ENCODE measurements at regions not wholly inside any gene's neighbourhood (a gene's known extent, or its start where the extent isn't known, plus 50 kb on each side); places are given as distances from the start of the nearest gene placed in this dataset.
"Not testable (repeated sequence)": the region's sequence is repeated elsewhere in the genome, so short reads cannot be mapped to it uniquely, and the experiment has no call there.

DNA sequence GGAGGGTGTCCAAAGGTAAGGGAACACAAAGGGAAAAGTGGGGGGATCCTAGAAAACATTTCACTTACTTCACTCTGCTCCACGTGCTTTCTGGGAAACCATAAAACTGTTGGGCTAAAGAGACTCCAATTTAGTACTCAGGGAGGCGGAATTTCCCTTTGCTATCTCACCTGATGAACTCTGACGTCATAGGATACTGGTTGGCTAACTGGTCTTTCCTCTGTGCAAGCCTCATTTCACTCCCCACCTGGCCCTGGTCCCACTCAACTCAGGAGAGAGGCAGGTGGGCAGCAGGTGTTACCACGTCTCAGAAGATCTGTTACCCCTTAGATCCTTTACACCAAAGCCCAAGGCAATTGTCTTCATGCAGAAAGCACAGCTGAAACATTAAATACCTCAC, 51.8 kb upstream of the PMAIP1 start:
- no peak overlapping the region for H3K4me3 ChIP-seq (ENCODE audit: low read length)
- no peak for TF ChIP-seq ZNF274 (IDR thresholded peaks at IDR 0.05; ENCODE audit: low read depth, low read length)

DNA sequence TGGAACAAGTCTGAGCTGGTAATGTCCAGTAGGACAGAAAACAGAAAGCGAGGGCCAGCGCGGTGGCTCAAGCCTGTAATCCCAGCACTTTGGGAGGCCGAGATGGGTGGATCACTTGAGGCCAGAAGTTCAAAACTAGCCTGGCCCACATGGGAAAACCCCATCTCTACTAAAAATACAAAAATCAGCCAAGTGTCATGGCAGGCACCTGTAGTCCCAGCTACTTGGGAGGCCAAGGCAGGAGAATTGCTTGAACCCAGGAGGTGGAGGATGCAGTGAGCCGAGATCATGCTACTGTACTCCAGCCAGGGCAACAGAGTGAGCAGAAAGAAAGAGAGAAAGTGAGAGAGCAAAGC, 52.3 kb upstream of the PMAIP1 start:
- H3K4me3 ChIP-seq (ENCODE audit: low read length) = not testable (repeated sequence)

DNA sequence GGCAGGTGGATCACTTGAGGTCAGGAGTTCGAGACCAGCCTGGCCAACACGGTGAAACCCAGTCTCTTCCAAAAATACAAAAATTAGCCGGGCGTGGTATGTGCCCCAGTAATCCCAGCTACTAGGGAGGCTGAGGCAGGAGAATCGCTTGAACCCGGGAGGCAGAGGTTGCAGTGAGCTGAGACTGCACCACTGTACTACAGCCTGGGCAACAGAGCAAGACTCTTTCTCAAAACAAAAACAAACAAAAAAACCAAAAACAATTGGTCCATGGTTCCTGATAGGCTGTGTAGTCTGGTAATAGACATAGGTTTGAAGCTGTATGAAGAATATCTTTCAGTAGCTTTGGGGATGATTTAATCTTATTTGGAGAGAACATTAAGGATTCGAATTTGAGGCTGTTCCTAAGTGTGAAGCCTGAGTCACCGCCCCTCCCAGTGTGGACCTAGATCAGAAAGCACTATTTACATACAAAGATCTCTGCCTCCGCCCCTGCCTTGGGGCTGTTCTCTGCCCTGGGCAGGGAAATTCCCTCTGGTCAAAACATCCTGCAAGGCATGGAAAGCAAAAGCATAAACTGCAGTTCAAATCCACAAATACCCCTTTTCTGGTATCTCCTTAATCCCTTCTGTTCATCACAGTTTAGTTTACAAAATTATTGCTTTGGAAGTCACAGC, 52.8 kb upstream of the PMAIP1 start:
- TF ChIP-seq ZNF274 (IDR thresholded peaks at IDR 0.05; ENCODE audit: low read depth, low read length) = no peak
- no peak overlapping the region; the same call in 1 of the 2 replicates for H3K4me3 ChIP-seq (ENCODE audit: low read length)

DNA sequence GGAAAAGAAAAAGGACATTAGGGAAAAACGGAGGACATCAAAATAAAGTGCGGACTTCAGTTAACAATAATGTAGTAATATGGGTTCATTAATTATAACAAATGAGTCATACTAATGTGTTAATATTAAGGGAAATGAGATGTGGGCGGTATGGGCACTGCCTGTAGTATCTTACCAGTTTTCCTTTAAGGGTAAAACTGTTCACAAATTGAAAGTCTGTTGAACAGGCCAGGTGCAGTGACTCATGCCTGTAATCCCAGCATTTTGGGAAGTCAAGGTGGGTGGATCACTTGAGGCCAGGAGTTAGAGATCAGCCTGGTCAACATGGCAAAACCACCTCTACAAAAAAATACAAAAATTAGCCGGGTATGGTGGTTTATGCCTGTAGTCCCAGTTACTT, 56.8 kb upstream of the PMAIP1 start:
- H3K4me3 ChIP-seq (ENCODE audit: low read length) = no peak overlapping the region
- no peak for TF ChIP-seq ZNF274 (IDR thresholded peaks at IDR 0.05; ENCODE audit: low read depth, low read length)

DNA sequence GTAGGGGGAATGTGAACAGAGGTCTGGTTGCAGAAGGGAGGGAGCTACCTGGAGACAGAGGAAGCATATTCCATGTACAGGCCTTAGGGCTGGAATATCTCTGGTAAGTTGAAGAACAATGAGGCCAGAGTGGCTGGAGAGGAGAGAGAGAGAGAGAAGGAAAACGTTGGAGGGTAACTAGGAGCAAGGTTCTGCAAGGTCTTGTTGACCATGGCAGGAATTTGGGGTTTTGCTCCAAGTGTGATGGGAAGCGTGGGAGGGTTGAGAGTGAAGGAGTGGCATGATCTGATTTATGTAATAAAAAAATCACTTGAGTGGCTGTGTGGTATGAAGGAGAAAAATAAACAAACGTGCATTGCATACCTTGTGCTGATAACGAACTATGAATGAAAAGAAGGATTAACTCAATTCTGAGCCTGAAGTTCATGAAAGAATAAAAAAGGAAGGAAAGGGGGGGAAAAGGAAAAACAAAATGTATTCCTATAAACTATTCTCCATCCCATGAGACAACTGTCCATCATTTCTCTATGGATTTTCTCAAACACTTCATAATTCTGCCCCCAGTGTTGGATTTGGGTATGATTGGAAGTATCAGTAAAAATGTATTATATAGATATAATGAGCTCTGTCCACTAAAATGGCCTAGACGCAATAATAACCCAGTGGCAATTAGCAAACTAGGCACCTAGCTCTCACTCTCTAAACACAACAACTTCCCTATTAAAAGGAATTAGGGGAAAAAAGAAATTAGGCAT, 59.7 kb upstream of the PMAIP1 start:
- TF ChIP-seq ZNF274 (IDR thresholded peaks at IDR 0.05; ENCODE audit: low read depth, low read length) = no peak
- H3K4me3 ChIP-seq (ENCODE audit: low read length) = no peak overlapping the region

DNA sequence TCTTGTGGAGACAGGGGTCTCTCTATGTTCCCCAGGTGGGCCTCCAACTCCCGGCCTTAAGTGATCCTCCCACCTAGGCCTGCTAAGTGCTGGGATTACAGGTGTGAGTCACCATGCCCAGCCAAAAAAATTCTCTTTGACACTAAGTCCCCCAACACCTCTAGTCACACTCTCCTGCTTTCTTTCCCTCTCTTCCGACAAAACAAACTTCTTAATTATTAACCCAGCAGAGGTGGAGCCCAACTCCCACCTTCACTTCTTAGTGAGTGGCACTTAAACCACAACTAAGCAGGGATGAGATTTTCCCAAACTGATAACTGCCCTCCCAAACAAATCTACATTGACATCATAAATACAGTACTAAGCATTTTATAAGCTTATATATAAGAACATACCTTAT, 60.5 kb upstream of the PMAIP1 start:
- TF ChIP-seq ZNF274 (IDR thresholded peaks at IDR 0.05; ENCODE audit: low read depth, low read length) = no peak
- H3K4me3 ChIP-seq (ENCODE audit: low read length) = no peak overlapping the region

DNA sequence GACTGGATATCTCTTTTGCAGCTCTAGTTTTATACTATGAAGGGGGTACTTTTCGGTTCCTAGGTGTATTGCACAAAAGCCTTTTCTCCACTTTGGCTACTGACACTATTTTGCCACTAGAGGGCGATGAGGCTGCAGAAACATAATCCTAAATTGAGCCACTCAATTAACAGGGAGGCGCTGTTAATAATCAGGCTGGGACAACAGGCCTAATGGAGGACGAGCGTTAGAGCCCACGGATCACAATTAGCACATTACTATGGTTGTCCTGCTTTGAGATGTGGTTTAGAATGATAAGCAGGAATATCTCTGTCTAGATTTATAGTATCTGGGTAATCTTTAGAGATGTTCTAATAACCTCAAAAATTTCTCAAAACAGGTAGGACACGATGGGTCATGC, 62.2 kb upstream of the PMAIP1 start:
- no peak for TF ChIP-seq ZNF274 (IDR thresholded peaks at IDR 0.05; ENCODE audit: low read depth, low read length)
- no peak overlapping the region for H3K4me3 ChIP-seq (ENCODE audit: low read length)

DNA sequence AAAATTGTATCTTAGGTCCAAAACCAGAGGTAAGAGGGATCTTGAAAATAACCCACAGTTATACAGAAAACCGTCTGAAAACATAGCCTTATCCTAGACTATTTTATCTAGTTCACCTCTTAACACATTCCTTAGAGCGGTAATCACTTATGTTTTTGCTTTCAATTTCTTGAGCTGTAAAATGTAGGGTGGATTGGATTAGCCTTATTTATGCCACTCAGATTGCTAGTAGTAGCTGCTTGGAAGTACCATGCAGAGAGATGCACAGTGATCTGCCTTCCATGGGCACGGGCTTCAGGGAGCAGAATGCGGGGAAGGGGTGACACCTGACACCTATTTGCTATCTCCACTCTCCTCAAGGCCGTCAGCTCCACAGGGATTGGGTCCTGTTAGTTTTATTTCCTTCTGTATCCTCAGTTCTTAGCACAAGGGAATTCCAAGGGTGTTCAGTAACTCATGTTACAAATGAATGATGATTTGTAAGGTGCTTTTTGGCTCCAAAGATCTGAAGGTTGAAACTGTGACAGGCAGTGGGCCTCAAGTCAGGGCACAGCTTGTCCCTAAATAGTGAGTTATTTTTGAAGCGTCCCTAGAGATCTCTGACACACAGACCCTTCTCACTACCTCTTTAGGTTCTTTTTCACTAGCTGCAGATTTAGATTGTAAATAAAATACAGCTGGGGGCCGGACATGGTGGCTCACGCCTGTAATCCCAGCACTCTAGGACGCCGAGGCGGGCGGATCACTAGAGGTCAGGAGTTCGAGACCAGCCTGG, 64.0 kb upstream of the PMAIP1 start:
- no peak overlapping the region; the same call in 1 of the 2 replicates for H3K4me3 ChIP-seq (ENCODE audit: low read length)
- TF ChIP-seq ZNF274 (IDR thresholded peaks at IDR 0.05; ENCODE audit: low read depth, low read length) = no peak

DNA sequence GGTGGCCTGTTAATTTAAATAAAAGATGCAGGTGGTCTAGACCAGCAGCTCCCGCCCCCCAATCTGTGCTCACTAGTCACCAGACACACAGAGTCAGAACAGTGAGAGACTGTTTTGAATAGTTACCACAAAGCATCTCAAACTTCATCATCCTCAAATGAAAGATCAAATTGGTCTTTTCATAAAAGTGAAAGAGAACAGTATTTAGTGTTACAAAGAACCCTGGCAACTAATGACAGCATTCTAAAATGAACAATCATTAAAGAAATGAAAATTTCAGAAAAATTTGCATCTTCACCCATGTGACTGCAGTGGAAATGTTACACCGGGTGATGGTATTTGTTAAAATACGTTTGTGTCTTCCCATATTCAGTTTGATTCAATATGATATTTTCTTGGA, 65.5 kb upstream of the PMAIP1 start:
- 0 out of 2 replicates have a peak overlapping the region, but pooled peaks have one; percentile 20 for H3K4me3 ChIP-seq (ENCODE audit: low read length)
- TF ChIP-seq ZNF274 (IDR thresholded peaks at IDR 0.05; ENCODE audit: low read depth, low read length) = no peak

DNA sequence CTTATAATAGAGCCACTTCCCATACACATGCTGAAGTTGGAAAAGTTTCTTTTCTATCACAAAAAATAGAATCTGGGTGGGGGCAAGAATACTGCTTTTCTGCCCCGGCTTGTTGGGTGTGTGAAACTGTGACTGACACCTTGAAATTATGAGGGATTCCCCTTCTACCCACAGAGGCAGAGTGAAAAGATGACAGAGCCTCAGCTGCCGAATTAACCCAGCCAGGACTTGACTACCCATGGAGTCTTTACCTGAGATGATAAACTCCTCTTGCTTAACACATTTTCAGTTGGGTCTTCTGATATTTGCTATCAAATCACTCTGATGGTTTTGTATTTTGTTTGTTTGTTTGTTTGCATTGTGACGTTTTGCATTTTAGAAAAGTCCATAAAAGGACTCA, 66.0 kb upstream of the PMAIP1 start:
- no peak for TF ChIP-seq ZNF274 (IDR thresholded peaks at IDR 0.05; ENCODE audit: low read depth, low read length)

DNA sequence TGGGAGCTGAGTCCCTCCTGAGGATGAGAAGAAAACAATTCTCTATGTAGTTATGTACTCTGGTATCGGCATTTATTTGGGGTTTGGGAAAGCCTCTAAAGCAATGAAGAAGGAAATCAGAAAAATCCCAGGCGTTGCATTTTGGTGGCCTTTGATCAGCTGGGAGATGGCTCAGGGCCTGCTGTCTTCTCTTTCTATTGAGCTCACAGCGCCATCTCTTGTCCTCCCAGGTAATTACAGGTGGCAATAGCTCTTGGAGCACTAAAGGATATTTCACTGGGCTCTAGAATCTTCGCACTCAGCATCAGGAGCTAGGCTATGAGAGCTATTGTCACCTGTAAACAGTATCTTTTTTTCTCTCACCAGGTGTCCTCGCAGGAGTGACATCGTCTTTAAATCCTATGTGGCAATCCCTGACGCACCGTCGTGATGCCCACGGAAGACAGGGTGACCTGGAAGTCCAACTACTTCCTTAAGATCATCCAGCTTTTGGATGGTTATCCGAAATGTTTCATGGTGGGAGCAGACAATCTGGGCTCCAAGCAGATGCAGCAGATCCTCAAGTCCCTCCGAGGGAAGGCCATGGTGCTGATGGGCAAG, 76.1 kb upstream of the PMAIP1 start:
- no peak overlapping the region for H3K4me3 ChIP-seq (ENCODE audit: low read length)
- TF ChIP-seq ZNF274 (IDR thresholded peaks at IDR 0.05; ENCODE audit: low read depth, low read length) = no peak

More for the DNA sequence above, 66.0 kb upstream of the PMAIP1 start:
- H3K4me3 ChIP-seq (ENCODE audit: low read length) = 0 out of 2 replicates have a peak overlapping the region, but pooled peaks have one; percentile 20

DNA sequence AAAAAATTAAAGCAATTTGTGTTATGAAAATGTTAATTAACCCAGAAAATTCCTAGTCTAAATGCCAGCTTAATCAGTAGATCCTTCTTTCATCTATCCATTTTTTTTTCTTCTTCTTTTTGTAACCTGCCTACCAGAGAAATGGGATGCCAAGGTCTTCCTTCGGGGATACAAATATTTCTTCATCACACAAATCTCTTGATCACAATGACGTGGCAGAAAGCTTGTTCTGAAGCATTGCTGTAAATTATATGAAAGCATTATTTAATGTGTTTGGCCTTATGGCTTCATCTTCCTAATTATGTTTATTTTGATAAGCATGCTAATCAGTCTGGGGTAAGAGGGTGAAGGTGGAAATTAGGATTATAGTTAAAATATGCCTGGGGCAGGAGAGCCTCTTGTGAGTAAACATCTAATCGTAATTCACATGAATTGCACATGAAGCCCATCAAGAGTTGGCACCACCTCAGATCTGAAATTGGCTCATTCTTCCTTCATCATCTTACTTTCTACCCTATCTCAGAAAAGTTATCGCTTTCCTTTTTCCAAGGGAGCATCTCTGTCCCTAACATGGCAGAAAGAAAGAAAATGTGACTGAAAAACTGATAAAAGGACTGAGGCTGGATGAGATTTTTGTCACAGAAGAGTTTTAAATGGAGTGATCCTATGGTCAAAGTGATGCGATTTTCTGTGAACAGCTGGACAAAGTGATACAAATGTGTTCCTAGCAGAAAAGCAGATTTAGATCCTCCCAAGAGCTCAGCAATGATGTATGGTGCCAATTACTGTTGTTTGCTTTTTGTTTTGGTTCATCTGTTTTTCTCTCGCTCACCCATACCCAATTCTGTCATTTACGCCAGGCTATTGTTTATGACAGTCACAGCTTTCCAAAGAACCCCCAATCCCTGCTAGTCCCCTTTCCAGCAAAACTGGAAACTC, 76.9 kb upstream of the PMAIP1 start:
- no peak for TF ChIP-seq ZNF274 (IDR thresholded peaks at IDR 0.05; ENCODE audit: low read depth, low read length)
- no peak overlapping the region for H3K4me3 ChIP-seq (ENCODE audit: low read length)

DNA sequence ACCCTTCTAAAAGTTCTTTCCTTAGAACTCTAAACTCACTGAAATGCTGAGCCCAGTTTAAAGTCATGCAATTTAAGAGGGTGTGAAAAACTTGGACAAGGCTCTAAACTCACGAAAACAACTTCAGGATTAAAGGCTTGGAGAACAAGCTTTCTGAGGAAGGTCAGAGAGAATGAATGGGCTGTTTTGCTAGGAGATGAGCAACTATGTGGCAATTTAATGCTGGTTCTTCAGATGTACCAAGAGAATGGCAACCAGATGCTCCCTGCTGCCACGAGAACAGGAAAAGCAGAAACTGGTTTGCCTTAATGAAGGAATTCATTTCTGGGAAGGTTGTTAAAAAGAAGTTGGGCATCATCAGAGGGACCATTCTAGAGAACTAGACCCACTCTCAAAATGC, 77.8 kb upstream of the PMAIP1 start:
- no peak overlapping the region for H3K4me3 ChIP-seq (ENCODE audit: low read length)
- TF ChIP-seq ZNF274 (IDR thresholded peaks at IDR 0.05; ENCODE audit: low read depth, low read length) = no peak

Measured in GM08714 (cell line).